SK-N-SH (cell line): ENCODE measurements at regions not wholly inside any gene's neighbourhood (a gene's known extent, or its start where the extent isn't known, plus 50 kb on each side); places are given as distances from the start of the nearest gene placed in this dataset.

ENCODE experiments used
- CTCF ChIA-PET: fragments of 300-600, 350-600 bp; formaldehyde crosslinking; extraction: SDS; loops from one replicate; lab custom pipeline; 2021; lab: Yijun Ruan, JAX
- POLR2A ChIA-PET: fragments of 350-600 bp; sonication (Branson Sonifier 250); formaldehyde crosslinking; extraction: SDS; loops from one replicate; lab custom pipeline; 2020; ENCODE audit warnings: antibody characterized with exemption, inconsistent platforms; lab: Yijun Ruan, JAX
- DNase-seq: peaks from one replicate; pipeline ENCODE4 v3.0.0; 2012
- H2AFZ ChIP-seq: fragments of 200-600 bp; sonication (generic); 2 replicates; pipeline ENCODE4 v1.8.1; 2016; ENCODE audit warnings: antibody characterized with exemption, mild to moderate bottlenecking, low read depth
- H3F3A ChIP-seq: fragments of 200-600 bp; sonication (generic); replicated peaks from 2 replicates; pipeline ENCODE3; 2016; ENCODE audit warnings: antibody characterized with exemption, mild to moderate bottlenecking; ENCODE audit not compliant: insufficient read depth
- H3K27ac ChIP-seq, 2 experiments: fragments of 200-500 bp in 1 of 2; fragments of 200-600 bp in 1 of 2; sonication (Bioruptor generic) in 1 of 2; sonication (generic), shearing (Covaris generic) in 1 of 2; 2 replicates each; pipeline versions ENCODE4 v1.5.1 to v1.6.1; 2014 to 2016; ENCODE audit warnings: low read depth in 2 of 2, inconsistent platforms in 1 of 2, low read length in 1 of 2, mild to moderate bottlenecking in 1 of 2, mixed read lengths in 1 of 2
- H3K27me3 ChIP-seq: fragments of 200-600 bp; sonication (generic), shearing (Covaris generic); 2 replicates; pipeline ENCODE4 v1.6.1; 2016; ENCODE audit warnings: mixed run types; ENCODE audit not compliant: insufficient read depth
- H3K36me3 ChIP-seq, 2 experiments: fragments of 200-500 bp in 1 of 2; fragments of 200-600 bp in 1 of 2; sonication (Bioruptor generic) in 1 of 2; sonication (generic) in 1 of 2; replicated peaks in 1 of 2; 2 replicates each; pipeline versions ENCODE3 to v1.5.1; 2014 to 2016; ENCODE audit warnings: low read length in 1 of 2, mild to moderate bottlenecking in 1 of 2; ENCODE audit not compliant: insufficient read depth in 2 of 2, control insufficient read depth in 1 of 2
- H3K4me1 ChIP-seq, 2 experiments: fragments of 200-500 bp in 1 of 2; fragments of 200-600 bp in 1 of 2; sonication (Bioruptor generic) in 1 of 2; sonication (generic), shearing (Covaris generic) in 1 of 2; 2 replicates each; pipeline versions ENCODE4 v1.5.1 to v1.6.1; 2014 to 2016; ENCODE audit warnings: low read depth in 1 of 2, low read length in 1 of 2, mixed run types in 1 of 2; ENCODE audit not compliant: insufficient read depth in 2 of 2, control insufficient read depth in 1 of 2
- H3K4me2 ChIP-seq: fragments of 200-600 bp; sonication (generic), shearing (Covaris generic); 2 replicates; pipeline ENCODE4 v1.6.1; 2017; ENCODE audit warnings: mixed run types
- H3K4me3 ChIP-seq, 2 experiments: fragments of 200-500 bp in 1 of 2; fragments of 200-600 bp in 1 of 2; sonication (Bioruptor generic) in 1 of 2; sonication (generic), shearing (Covaris generic) in 1 of 2; 2 replicates each; pipeline versions ENCODE4 v1.5.1 to v1.8.1; 2014 to 2016; ENCODE audit warnings: low read depth in 2 of 2, inconsistent platforms in 1 of 2, low read length in 1 of 2, mild to moderate bottlenecking in 1 of 2, mixed read lengths in 1 of 2, moderate library complexity in 1 of 2
- H3K79me2 ChIP-seq: fragments of 200-600 bp; sonication (generic); 2 replicates; pipeline ENCODE4 v1.8.1; 2017; ENCODE audit warnings: mild to moderate bottlenecking; ENCODE audit not compliant: insufficient read depth
- H3K9ac ChIP-seq: fragments of 200-600 bp; sonication (generic); 2 replicates; pipeline ENCODE4 v1.6.1; 2017; ENCODE audit warnings: mixed run types
- H3K9me2 ChIP-seq: fragments of 200-600 bp; sonication (generic); 2 replicates; pipeline ENCODE4 v1.6.1; 2017; ENCODE audit warnings: mixed run types
- H3K9me3 ChIP-seq: fragments of 200-600 bp; sonication (generic); 2 replicates; pipeline ENCODE4 v1.6.1; 2017; ENCODE audit warnings: mixed run types, mild to moderate bottlenecking, moderate library complexity
- H4K20me1 ChIP-seq: fragments of 200-600 bp; sonication (generic); 2 replicates; pipeline ENCODE4 v1.6.1; 2017; ENCODE audit warnings: mild to moderate bottlenecking, mixed run types; ENCODE audit not compliant: insufficient read depth
- CTCF ChIP-seq: fragments of 200-600 bp; sonication (generic); IDR thresholded peaks from 2 replicates; pipeline ENCODE4 v1.6.1; 2017; ENCODE audit warnings: antibody characterized with exemption, mild to moderate bottlenecking, moderate library complexity
- EZH2phosphoT487 ChIP-seq: fragments of 200-600 bp; sonication (generic); IDR thresholded peaks from 2 replicates; pipeline ENCODE4 v1.6.1; 2017; ENCODE audit warnings: low read depth, mixed run types, mild to moderate bottlenecking, antibody characterized with exemption, moderate library complexity, borderline replicate concordance
- FOXM1 ChIP-seq: IDR thresholded peaks from 2 replicates; pipeline ENCODE4 v1.4.0; 2012; ENCODE audit warnings: low read depth, mild to moderate bottlenecking
- JUND ChIP-seq: IDR thresholded peaks from 2 replicates; pipeline ENCODE4 v1.4.0; 2012
- NFIC ChIP-seq: IDR thresholded peaks from 2 replicates; pipeline ENCODE4 v1.4.0; 2012; ENCODE audit warnings: borderline replicate concordance
- REST ChIP-seq: IDR thresholded peaks from 2 replicates; pipeline ENCODE4 v1.6.1; 2012; ENCODE audit warnings: mild to moderate bottlenecking, low read depth, low read length, moderate library complexity
- RFX5 ChIP-seq: IDR thresholded peaks from 2 replicates; pipeline ENCODE4 v1.6.1; 2012; ENCODE audit warnings: mild to moderate bottlenecking, improper control_type of control experiment, low read length
- TCF12 ChIP-seq: IDR thresholded peaks from 2 replicates; pipeline ENCODE4 v1.4.0; 2012
- YY1 ChIP-seq: IDR thresholded peaks from 2 replicates; pipeline ENCODE4 v1.4.0; 2012; ENCODE audit warnings: low read depth, mild to moderate bottlenecking
- WGBS: methylation state at CpG from one replicate; pipeline ENCODE4 v1.1.6; 2017; ENCODE audit warnings: low lambda C conversion rate; 5-methylcytosine and 5-hydroxymethylcytosine counted together
- TF ChIP-seq, protein P1 (sequence below): fragments of 150-350 bp; IDR thresholded peaks from 2 replicates; pipeline ENCODE4 v1.6.1; 2017; ENCODE audit warnings: antibody characterized with exemption, low read length, low read depth, borderline replicate concordance

- no peaks in the 10 kb centered on the region for H3F3A ChIP-seq
- no peak overlapping the region for H3K27ac ChIP-seq
- H3K27me3 ChIP-seq, result no peaks in the 10 kb centered on the region
- CTCF ChIA-PET, result interaction anchor here (0.7 kb wide), 1 partner anchor 26 kb away, joined by 3 read pairs; no protein-coding TSS in a partner anchor
- H3K9me2 ChIP-seq, result no peaks in the 10 kb centered on the region
- no peak overlapping the region for H3K4me2 ChIP-seq
- H3K9me3 ChIP-seq, result no peaks in the 10 kb centered on the region
- H3K9ac ChIP-seq, result no peak overlapping the region
- no peaks in the 10 kb centered on the region for H3K4me1 ChIP-seq
- no peak overlapping the region for H3K4me3 ChIP-seq
- TF ChIP-seq TCF12, result no peak
- TF ChIP-seq CTCF, result no peak
- TF ChIP-seq REST, result no peak
- TF ChIP-seq, protein P1, sequence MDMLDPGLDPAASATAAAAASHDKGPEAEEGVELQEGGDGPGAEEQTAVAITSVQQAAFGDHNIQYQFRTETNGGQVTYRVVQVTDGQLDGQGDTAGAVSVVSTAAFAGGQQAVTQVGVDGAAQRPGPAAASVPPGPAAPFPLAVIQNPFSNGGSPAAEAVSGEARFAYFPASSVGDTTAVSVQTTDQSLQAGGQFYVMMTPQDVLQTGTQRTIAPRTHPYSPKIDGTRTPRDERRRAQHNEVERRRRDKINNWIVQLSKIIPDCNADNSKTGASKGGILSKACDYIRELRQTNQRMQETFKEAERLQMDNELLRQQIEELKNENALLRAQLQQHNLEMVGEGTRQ, result no peak
- no peak for TF ChIP-seq YY1
- TF ChIP-seq NFIC, result no peak
- no peak for TF ChIP-seq RFX5
- no peak for TF ChIP-seq EZH2phosphoT487
- TF ChIP-seq, all 33 proteins: peak for 0
- POLR2A ChIA-PET, result no interaction called here
- no peaks in the 10 kb centered on the region for H3K36me3 ChIP-seq
- 65% methylated on average over 3 of the region's 3 CpGs for WGBS
- no peaks in the 10 kb centered on the region for H3K79me2 ChIP-seq
- H4K20me1 ChIP-seq, result no peaks in the 10 kb centered on the region
- no peak for DNase-seq
- H2AFZ ChIP-seq, result no peak overlapping the region
Measured at GRCh38 chr5:89097103-89097502, 214.1 kb upstream of the MEF2C start.

DNA sequence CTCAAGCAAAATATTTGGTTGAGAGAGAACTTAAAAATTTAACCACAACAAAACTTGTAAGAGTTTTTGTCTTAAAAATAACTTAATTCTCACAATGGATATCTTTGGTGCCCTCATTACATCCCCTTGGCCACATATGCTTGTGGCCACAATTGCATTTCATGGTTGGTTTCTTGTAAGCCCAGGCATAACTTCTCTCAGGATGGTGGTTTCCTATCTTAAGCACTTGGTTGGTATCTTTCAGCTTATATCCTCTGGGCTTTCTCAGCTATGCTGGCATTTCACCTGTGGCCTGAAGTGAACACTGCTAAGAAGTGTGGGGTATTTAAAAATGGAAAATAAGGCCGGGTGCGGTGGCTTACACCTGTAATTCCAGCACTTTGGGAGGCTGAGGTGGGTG, 212.4 kb upstream of the MEF2C start:
- no peaks in the 10 kb centered on the region for H3F3A ChIP-seq
- H3K9me2 ChIP-seq, result no peaks in the 10 kb centered on the region
- no peak overlapping the region for H3K27ac ChIP-seq
- H2AFZ ChIP-seq, result no peak overlapping the region
- no peaks in the 10 kb centered on the region for H3K36me3 ChIP-seq
- H3K27me3 ChIP-seq, result no peaks in the 10 kb centered on the region
- H4K20me1 ChIP-seq, result no peaks in the 10 kb centered on the region
- H3K4me2 ChIP-seq, result no peak overlapping the region
- H3K9ac ChIP-seq, result no peak overlapping the region
- DNase-seq, result no peak
- H3K4me1 ChIP-seq, result no peaks in the 10 kb centered on the region
- POLR2A ChIA-PET, result interaction anchor here (0.6 kb wide), 1 partner anchor 521 kb away, joined by 4 read pairs; no protein-coding TSS in a partner anchor
- no peaks in the 10 kb centered on the region for H3K79me2 ChIP-seq
- H3K9me3 ChIP-seq, result no peaks in the 10 kb centered on the region
- CTCF ChIA-PET, result interaction anchor here (1.2 kb wide), 1 partner anchor 342 kb away, joined by 3 read pairs; no protein-coding TSS in a partner anchor
- H3K4me3 ChIP-seq, result no peak overlapping the region
- TF ChIP-seq REST (no peak), FOXM1 (no peak), JUND (no peak)
- WGBS, result 74% methylated on average over 2 of the region's 2 CpGs
